Bone marrow (tissue), 2 donors: ENCODE measurements at regions not wholly inside any gene's neighbourhood (a gene's known extent, or its start where the extent isn't known, plus 50 kb on each side); places are given as distances from the start of the nearest gene placed in this dataset.

ENCODE experiments used
- DNase-seq, 2 donors: peaks; one replicate each; lab custom pipeline; 2025; lab: John Stamatoyannopoulos, UW

DNA sequence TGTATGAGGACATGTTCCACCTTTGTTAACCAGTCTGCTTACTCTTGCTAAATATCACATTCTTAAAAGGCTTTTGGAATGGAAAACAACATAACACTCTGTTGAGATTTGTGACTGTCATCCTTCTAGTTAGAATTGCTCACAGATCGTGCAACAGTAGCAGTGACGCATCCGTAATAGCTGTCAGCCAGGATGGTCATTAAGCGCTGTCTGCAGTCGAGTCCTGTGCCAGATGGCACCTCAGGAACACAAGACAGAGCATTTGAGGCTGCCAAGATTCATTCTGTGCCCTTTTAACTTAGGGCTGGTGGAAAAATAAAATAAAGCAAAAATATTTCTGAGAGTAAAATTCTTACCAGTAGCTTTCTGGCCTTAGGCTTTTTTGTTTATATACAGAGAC, 348.6 kb downstream of the ANKRD7 start:
- DNase-seq, result no peak

DNA sequence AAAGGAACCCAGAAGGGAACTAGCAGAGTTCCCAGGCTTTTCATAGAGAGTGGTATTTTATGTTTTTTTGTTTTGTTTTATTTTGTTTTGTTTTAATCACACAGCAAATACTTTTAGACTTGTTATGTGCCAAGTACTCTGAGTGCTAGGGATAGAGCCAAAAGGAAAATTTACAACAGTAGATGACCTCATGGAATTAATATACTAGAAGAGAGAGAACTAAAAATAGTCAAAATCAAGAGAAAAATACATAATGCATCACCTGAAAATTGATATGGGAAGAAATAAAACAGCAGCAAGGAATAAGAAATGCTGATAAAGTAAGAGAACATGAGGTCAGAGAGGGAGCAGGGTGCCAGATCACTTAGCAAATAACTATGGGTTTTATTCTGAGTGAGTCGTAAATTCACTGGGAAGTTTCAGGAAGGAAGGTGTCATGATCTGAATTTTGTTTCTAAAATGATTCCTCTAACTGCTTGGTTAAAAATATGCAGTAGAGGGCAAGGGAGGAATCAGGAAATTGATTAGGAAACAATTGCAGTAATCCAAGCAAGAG, 351.0 kb downstream of the ANKRD7 start:
- no peak for DNase-seq

DNA sequence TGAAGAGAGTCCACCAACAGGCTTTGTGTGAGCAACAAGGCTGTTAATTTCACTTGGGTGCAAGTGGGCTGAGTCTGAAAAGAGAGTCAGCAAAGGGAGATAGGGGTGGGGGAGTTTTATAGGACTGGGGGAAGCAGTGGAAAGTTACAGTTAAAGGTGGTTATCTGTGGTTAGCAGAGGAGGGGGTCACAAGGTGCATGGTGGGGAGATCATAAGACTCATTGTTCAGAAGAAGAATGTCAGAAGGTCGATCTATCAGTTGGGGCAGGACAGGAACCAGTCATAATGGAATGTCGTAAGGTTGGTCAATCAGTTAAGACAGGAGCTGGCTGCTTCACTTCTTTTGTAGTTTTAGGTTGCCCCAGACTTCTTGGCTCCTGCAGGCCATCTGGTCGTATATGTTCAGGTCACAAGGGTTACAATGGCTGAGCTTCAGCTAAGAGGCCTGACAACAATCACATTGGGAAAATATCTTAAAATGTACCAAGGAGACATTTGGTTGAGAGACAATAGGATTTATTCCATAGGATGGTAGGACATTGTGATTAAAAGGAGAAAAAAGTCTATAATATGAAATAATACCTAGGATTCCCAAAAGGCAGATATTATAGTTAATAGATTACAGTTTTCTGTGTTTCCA, 356.4 kb downstream of the ANKRD7 start:
- no peak for DNase-seq

DNA sequence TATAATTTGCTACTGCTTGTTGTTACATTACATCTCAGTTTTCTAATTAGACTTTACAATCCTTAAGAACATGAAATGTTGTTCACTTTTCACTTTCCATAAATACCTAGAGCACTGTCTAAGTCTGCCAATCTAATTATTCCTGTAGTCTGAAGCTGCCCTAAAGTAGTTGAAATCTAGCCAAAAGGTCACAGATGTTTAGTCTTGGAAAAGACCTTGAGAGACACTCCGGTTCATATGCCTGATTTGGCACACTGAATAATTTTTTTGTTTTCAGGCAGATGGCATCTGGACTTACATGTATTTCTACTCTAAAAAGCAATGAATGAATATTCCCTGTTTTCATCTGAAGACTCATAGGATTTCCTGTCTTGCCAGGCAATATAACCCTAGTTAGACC, 359.1 kb downstream of the ANKRD7 start:
- DNase-seq, result no peak

DNA sequence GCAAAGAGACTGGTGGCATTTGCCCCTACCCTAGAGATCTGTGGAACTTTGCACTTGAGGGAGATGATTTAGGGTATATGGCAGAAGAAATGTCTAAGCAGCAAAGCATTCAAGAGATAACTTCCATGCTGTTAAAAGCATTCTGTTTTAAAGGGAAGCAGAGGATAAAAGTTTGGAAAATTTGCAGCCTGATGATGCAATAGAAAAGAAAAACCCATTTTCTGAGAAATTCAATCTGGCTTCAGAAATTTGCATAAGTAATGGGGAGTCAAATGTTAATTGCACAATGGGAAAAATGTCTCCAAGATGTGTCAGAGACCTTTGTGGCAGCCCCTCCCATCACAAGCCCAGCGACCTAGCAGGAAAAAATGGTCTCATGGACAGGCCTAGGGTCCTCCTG, 361.7 kb downstream of the ANKRD7 start:
- DNase-seq, result no peak

DNA sequence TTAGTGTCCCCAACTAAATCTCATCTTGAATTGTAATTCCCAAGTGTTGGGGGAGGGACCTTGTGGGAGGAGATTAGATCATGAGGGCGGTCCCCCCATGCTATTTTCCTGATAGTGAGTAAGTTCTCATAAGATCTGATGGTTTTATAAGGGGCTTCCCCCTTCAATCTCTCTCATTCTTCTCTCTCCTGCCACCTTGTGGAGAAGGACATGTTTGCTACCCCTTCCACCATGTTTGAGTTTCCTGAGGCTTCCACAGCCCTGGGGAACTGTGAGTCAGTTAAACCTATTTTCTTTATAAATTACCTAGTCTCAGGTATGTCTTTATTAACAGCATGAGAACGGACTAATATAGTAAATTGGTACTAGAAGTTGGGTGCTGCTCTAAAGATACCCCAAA, 365.6 kb downstream of the ANKRD7 start:
- DNase-seq, result no peak

DNA sequence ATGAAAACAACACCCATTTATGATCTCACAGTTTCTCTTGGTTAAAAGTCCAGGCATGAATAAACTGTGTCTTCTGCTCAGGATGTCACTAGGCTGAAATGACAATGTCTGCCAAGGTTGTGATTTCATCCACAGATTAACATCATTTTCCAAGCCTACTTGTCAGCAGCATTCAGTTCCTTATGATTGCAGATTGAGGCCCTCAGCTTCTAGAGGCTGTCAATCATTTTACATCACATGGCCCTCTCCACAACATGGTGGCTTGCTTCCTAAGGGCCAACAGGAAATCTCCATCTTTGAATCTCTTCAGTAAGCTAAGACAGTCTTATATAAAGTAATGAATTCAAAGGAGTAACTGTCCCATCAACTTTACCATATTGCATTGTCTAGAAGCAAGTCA, 377.6 kb downstream of the ANKRD7 start:
- no peak for DNase-seq

DNA sequence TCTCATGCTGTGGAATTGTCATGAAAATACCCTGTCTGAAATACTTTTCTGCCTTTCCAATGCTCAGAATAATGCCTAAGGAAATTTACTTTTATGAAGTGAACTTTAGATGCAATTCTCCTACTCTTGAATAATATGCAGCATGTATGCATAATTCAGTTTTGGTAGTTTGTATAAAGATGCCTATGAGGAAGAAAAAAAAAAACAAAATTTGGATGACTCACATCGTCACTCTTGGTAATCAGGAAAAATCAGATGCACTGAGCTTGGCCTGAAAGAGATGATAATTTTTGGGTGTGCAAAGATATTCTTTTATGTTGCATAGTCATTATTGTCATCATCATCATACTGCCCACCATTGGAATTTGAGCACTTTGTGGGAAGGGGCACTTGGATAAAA, 382.1 kb downstream of the ANKRD7 start:
- DNase-seq, result no peak

DNA sequence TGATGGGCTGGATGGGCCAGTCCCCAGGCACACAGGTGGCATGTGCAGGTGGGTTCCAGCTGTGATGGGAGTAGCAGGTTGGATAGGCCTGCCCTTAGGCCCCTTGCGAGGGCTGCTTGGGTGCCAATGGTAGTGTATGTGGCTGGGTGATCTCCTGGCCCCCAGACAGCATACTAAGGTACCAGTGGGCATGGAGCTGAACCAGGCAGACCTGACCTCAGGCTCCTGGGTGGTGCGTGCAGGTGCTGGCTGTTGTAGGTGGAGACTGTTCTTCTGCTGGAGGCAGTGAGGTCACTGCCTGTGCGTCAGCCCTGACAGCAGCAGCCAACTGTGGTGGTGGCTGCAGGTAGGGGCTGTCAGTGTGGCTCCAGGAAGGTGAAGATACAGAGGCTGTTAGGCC, 384.7 kb downstream of the ANKRD7 start:
- DNase-seq, result no peak

DNA sequence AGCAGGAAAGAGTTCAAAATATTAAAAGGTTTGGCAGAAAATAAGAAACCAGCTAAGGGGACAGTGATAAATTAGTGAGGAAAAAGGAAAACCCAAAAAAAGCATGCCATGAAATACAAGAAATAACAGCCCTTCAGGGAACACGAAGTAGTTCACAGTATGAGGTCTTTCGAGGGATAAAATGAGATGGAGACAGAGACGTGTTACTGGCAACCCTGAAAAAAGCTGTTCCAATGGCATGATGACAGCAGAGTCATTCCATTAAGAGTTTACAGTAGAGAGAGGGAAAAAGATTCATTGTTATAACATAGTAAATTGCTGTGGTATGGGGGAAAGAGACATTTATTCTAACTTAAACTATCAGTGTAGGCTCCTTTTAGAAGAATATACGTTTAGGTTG, 391.2 kb downstream of the ANKRD7 start:
- DNase-seq, result no peak

DNA sequence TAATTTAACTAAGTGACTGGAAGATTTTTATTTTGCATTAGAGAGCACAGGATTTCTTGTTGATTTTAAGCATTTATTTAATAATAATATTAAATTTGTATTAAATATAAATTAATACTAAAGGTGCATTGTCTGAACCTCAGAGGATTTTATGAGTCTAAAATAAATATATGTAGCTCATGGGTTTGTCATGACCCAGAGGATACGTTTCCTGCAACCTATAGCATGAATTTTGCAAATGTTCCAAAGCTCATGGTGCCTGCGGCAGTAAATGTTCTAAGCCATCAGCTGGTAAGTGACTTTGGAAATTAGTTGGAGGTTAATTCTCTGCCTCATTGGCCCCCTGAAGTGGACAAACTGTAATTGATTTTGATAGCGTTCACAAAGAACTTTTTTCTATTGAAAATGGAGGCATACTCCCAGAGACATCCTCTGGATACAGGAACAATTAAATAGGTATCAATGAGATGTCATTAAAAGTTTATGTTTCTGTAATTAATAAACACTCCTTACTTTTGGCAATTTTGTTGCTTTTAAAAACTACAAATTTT, 397.4 kb downstream of the ANKRD7 start:
- DNase-seq, result no peak

DNA sequence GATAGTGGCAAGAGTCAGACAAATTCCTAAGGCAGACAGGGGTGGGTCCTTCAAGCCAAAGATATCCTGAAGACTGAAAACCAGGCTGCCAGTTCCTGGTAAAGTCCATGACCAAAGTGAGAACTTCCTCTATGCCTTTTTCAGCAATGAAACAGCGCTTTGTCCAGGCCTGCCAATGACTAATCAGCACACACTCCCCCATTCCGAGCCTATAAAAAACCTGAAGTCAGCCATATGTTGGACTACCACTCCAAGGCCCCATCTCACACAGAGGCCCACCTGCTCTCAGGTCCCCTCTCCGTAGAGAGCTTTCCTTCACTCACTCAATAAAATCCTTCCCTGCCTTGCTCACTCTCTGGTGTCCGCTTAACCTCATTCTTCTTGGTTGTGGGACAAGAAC, 402.2 kb downstream of the ANKRD7 start:
- DNase-seq, result no peak

DNA sequence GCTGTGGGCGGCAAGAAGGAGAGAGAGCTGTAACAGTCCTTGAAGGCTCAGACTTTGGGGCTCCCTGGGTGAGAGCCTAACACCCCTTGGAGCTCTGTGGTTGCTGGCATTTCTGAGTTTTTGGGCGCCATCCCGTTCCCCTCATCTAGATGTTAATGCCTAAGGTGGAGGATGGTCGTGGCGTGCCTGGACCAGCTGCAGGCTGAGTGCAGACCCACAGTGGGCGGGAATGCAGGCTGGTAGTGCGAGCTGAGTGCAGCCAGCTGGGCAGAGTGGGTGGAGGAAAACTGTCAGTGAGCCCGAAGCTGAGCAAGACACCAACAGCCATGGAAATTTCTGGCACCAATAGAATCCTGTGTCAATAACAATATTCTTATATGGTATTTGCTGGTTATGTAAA, 403.0 kb downstream of the ANKRD7 start:
- DNase-seq, result no peak

DNA sequence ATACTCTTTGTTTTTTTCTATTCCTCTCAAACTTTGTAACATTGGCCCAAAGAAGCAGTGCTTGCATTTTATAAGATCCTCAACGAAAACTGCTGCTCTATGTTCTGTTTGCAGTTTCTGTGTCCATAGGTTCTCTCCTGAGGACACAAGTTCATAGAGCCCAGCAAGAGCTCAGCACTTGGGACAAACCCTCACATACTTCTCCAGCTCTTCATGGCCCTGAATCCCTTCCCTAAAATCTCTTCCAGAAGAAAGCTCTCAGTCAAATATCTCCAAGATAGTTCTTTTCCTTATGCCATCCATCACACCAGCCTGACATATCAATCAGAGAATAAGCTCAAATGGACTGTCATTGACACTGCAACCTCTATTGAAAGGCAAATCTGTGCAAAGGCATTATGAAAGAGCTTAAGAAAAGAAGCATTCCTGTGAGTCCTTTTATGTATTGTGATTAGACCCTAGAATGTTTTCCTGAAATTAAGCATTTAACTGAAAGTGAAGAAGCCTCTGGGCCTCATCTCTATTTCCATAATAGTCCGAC, 405.5 kb downstream of the ANKRD7 start:
- no peak for DNase-seq

DNA sequence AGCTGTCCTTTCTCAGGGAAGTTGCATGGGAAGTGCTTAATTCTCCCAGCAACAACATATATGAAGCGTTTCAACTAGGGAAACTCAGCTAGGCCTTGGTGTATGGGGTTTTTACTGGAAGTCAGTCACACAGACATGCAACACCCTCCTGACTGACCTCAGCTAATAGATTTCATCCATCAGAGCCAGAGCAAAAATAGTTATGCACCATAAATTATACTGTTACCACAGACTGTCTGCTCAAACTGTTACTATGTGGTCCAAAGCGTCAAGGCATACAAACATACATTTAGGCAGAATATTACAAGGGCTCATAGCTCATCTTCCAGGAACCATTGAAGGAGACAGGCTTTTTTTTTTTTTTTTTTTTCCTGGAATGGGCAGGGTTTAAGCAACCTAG, 417.9 kb downstream of the ANKRD7 start:
- DNase-seq, result no peak

DNA sequence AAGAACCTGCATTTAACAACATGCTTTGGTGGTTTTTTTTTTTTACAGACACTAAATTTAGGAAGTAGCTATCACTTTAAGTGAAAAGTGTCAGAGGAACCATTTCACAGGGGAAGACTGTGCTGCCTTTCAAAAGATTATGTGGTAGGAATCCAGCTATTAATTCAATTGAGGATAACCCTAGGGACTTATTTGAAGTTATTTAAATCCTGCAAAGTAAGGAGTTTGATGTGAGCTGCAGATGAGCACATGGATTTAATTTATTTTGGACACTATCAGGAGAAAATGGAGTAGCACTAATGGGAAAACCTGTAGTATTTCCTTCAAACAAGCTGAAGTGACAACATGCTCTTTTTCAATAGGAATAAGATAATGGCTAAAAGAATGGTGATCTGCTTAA, 419.8 kb downstream of the ANKRD7 start:
- DNase-seq, result no peak

DNA sequence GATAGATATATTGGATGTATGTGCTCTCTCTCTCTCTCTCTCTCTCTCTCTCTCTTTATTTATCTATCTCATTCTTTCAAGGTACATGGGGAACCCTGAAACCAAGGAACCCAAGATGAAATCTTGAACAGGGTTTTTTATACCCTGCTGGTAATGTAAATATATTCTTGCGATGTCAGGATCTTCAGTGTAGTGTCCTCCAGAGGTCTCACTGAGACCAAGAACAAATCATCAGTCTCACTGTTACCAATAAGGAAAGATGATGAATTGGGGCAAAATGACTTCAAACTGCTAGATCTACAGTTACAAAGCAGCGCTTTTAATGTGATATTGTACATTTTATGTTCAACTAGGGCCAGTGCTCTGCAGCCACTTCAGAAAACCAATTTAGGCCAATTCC, 423.5 kb downstream of the ANKRD7 start:
- DNase-seq, result no peak

DNA sequence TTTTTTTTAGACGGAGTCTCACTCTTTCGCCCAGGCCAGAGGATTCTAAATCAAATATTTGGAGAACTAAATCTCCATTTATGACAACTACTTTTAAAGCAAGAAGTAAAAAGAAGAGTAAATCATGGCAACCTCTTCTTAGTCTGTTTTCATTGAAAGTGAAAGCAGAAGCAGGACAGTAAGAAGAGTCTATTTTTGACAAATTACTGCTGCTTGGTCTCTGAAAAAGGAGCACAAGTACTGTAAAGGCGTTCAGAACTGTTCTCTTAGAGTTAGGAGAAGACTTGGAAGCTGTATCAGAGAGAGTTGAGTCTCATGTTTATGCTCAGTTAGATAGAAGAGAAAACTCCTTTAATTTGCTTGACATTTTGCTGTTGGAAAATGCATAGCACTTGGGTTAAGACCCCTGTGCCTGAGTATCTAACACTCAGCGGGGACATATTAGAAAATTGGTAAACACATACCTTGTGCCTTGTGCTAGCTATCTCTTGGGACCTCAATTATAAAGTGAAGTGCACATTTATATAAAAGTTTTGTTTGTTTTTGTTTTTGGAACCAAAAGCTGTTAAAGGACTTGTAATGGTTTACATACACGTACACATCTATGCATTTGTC, 433.0 kb downstream of the ANKRD7 start:
- no peak for DNase-seq

DNA sequence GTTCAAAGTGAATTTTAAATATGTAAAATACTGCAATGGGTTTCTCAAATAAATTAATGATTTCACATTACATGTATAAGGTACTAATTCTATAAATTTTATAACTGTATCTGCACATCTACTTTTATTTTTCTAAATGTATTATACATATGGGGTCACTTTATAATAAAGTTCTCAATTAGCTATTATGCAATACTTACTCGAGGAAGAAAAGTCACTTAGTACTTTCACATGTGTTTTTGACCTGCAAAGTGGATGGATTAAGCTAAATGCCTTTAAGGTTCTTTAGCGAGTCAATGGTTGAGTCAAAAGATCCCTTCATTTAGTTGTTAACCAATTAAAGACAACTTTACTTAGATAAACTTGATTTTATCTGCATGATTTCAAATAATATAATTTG, 437.8 kb downstream of the ANKRD7 start:
- no peak for DNase-seq

DNA sequence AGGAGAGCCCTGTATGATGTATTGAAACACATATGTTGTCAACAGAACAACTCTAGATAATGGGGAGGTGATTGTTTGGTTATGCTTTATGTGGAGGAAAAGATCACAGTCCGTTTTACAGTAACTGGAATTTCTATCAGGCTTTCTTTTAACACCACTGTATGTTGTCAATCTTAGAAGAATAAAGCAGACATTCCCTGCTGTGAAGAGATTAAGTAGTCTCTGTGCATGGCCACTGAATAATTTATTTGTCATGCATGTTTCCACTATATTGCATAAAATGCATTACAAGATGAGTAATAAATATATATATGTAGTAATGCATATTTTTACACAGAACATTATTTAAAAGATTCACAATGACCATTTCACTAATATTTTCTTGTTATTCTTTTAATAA, 440.0 kb downstream of the ANKRD7 start:
- DNase-seq, result no peak

DNA sequence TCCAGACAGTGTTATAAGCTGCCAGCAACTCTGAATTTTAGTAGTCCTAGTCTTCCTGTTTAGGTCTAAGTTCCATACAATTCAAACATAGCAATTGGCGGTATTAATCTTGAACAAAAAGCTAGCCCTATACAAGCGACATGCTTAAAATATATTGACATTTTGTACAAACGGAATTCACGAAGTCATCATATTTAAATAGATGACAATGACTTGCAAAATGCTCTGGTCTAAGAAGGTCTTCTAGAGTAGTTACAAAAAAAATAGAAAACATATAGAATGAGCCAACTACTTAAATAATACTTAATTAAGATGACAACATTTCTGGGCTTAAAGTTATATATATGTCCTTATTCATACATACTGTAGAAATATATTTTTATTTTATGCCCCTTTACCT, 446.6 kb downstream of the ANKRD7 start:
- no peak for DNase-seq

DNA sequence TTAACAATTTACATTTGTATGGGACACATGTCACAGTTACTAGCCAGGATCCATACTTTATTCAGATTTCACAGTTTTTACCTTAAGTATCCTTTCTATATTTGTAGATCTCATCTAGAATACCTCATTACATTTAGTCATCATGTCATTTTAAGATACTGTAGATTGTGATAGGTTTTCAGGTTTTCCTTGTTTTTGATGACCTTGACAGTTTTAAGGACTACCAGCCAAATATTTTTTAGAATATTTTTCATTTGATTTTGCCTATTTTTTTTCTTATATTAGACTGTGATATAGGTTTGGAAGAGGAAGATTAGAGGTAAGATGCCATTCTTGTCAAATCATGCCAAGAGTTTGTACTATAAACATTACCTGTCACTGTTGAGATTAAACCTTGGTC, 460.3 kb downstream of the ANKRD7 start:
- no peak for DNase-seq

DNA sequence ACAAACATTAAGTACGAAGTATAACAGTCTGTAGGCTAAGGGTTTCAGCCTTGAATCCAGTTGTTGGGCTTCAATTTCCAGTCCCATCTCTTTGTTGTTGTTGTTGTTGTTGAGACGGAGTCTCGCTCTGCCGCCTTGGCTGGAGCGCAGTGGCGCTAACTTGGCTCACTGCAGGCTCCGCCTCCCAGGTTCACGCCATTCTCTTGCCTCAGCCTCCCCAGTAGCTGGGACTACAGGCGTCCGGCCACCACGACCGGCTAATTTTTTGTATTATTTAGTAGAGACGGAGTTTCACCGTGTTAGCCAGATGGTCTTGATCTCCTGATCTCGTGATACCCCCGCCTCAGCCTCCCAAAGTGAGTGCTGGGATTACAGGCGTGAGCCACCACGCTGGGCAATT, 464.9 kb downstream of the ANKRD7 start:
- no peak for DNase-seq

DNA sequence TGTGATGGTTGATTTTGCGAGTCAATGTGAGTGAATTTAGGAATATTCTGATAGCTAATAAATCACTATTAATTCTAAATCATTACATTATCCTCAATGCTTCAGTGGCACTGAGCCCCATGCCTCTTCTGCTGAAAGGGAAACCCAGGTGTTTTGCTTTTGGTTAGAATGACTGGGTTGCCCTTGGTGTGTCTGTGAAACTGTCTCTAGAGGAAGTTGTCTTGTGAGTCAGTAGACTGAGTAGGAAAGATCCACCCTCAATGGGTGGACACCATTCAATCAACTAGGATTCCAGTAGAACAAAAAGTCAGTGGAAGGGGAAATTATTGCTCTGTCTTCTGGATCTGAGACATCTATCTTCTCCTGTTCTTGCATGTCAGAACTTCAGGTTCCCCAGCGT, 472.4 kb downstream of the ANKRD7 start:
- DNase-seq, result no peak
